A673 (cell line): ENCODE measurements at regions not wholly inside any gene's neighbourhood (a gene's known extent, or its start where the extent isn't known, plus 50 kb on each side); places are given as distances from the start of the nearest gene placed in this dataset.

Experiments
- EZH2 ChIP-seq: fragments of 200-600 bp; sonication (generic); IDR thresholded peaks from 2 replicates; pipeline ENCODE4 v1.6.1; 2017; ENCODE audit warnings: borderline replicate concordance, low read depth, mild to moderate bottlenecking, mixed read lengths, antibody characterized with exemption, low read length; ENCODE audit not compliant: poor library complexity, severe bottlenecking
- TF ChIP-seq, protein P1 (sequence below): fragments of 300-800, 200-600 bp; sonication (generic); conservative IDR thresholded peaks from 2 replicates; pipeline ENCODE4 v1.5.1; 2017; ENCODE audit warnings: low read depth, mild to moderate bottlenecking, antibody characterized with exemption, low read length, moderate library complexity, mixed read lengths

- TF ChIP-seq, protein P1, sequence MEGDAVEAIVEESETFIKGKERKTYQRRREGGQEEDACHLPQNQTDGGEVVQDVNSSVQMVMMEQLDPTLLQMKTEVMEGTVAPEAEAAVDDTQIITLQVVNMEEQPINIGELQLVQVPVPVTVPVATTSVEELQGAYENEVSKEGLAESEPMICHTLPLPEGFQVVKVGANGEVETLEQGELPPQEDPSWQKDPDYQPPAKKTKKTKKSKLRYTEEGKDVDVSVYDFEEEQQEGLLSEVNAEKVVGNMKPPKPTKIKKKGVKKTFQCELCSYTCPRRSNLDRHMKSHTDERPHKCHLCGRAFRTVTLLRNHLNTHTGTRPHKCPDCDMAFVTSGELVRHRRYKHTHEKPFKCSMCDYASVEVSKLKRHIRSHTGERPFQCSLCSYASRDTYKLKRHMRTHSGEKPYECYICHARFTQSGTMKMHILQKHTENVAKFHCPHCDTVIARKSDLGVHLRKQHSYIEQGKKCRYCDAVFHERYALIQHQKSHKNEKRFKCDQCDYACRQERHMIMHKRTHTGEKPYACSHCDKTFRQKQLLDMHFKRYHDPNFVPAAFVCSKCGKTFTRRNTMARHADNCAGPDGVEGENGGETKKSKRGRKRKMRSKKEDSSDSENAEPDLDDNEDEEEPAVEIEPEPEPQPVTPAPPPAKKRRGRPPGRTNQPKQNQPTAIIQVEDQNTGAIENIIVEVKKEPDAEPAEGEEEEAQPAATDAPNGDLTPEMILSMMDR = no peak
- TF ChIP-seq EZH2 = no peak
These were observed 144.0 kb downstream of the SMAD6 start for GRCh38 chr15:66846031-66846430.
